ENCODE measurements at regions not wholly inside any gene's neighbourhood (a gene's known extent, or its start where the extent isn't known, plus 50 kb on each side); places are given as distances from the start of the nearest gene placed in this dataset.
"Not testable (repeated sequence)": the region's sequence is repeated elsewhere in the genome, so short reads cannot be mapped to it uniquely, and the experiment has no call there.

DNA sequence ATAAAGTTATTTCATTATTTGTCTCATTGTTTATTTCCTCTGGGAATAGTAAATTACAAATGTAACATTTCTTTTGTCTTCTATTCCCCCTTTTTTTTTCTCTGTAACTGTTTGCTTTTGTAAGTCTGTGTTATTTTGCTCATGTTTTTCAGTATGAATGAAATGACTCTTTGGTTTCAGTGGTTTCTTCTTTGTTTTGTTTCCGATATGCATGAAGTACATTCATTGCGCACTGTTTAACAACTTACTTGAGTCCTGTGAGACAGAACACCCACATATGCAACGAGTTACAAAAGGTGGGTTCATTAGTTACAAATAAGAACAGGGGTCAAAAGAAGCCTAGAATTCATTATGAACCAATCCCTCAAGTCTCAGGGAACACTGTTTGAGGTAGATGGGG, 175.0 kb upstream of the UGT8 start:
- Histone ChIP-seq H3K27ac (ENCODE audit: insufficient read depth, low read length, poor library complexity, severe bottlenecking) (no peak overlapping the region), H3K36me3 (ENCODE audit: control insufficient read depth, insufficient read depth, low read length) (no peaks in the 10 kb centered on the region), H3K4me3 (ENCODE audit: insufficient read depth, low read depth, low read length, poor library complexity, severe bottlenecking) (no peak overlapping the region), H3K9me3 (ENCODE audit: control insufficient read depth, low read length) (no peaks in the 10 kb centered on the region), H3K4me1 (ENCODE audit: control insufficient read depth, insufficient read depth, low read length, poor library complexity, severe bottlenecking) (no peaks in the 10 kb centered on the region), H3K27me3 (replicated peaks; ENCODE audit: control insufficient read depth, insufficient read depth, low read length, poor library complexity, severe bottlenecking) (no peaks in the 10 kb centered on the region)
- no peak for DNase-seq

DNA sequence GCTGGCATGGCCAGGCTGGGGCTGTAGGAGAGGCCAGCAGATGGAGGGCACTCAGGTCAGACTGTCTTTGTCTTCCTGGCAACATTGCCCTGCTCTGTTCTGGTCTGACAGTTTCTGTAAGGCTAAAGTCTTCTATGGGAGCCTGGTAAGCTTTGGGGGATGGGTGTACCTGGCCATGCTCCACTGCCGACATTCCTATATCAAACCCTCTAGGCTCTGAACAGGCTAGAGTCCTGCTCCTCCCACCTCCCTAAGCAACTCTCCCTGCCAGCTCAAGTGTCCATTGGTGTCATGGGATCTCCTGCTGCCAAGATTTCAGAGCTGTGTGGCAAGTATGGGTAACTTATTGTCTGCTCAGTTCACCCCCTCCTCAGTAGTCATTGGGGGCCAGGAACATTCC, 163.5 kb upstream of the UGT8 start:
- Histone ChIP-seq H3K9me3 (ENCODE audit: control insufficient read depth, low read length) (no peaks in the 10 kb centered on the region), H3K4me1 (ENCODE audit: control insufficient read depth, insufficient read depth, low read length, poor library complexity, severe bottlenecking) (no peaks in the 10 kb centered on the region), H3K27me3 (replicated peaks; ENCODE audit: control insufficient read depth, insufficient read depth, low read length, poor library complexity, severe bottlenecking) (no peaks in the 10 kb centered on the region), H3K27ac (ENCODE audit: insufficient read depth, low read length, poor library complexity, severe bottlenecking) (no peak overlapping the region), H3K4me3 (ENCODE audit: insufficient read depth, low read depth, low read length, poor library complexity, severe bottlenecking) (no peak overlapping the region), H3K36me3 (ENCODE audit: control insufficient read depth, insufficient read depth, low read length) (no peaks in the 10 kb centered on the region)
- DNase-seq, result no peak

DNA sequence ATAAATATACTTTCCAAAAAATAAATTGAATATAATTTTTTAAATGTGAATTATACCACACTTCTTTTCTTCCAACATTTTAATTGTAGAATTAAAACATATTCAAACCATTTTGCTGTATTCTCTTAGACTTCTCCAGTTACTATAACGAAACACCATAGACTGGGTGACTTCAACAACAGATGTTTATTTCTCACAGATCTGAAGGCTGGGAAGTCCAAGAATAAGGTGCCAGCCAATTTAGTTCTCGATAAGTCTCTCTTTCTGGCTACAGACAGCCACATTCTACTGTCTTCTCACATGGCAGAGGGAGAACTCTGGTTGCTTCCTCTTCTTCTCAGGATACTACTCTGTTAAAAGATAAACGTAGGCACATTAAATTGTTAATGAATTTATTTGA, 155.8 kb upstream of the UGT8 start:
- Histone ChIP-seq H3K9me3 (ENCODE audit: control insufficient read depth, low read length) (no peaks in the 10 kb centered on the region), H3K4me1 (ENCODE audit: control insufficient read depth, insufficient read depth, low read length, poor library complexity, severe bottlenecking) (no peaks in the 10 kb centered on the region), H3K36me3 (ENCODE audit: control insufficient read depth, insufficient read depth, low read length) (no peaks in the 10 kb centered on the region), H3K27me3 (replicated peaks; ENCODE audit: control insufficient read depth, insufficient read depth, low read length, poor library complexity, severe bottlenecking) (no peaks in the 10 kb centered on the region), H3K4me3 (ENCODE audit: insufficient read depth, low read depth, low read length, poor library complexity, severe bottlenecking) (no peak overlapping the region), H3K27ac (ENCODE audit: insufficient read depth, low read length, poor library complexity, severe bottlenecking) (no peak overlapping the region)
- no peak for DNase-seq

DNA sequence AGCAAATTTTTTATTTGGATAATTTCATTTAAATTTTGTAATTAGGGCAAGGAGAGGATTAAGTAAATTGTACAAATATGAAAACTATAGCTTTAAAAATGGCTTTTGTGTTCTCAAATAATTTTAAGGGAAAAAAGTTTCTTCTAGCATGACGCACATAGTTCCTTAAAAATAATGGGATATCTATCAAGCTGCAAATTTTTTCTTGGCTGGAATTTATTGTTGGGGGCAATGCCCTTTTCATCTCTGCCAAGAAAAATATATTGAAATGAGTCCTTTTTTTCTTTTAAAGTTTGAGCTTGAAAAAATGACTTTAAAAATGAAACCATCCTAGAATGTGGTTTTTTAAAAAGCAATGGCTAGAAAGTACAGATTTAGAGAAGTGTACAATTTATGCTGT, 154.4 kb upstream of the UGT8 start:
- H3K27me3 ChIP-seq (replicated peaks; ENCODE audit: control insufficient read depth, insufficient read depth, low read length, poor library complexity, severe bottlenecking), result no peaks in the 10 kb centered on the region
- H3K9me3 ChIP-seq (ENCODE audit: control insufficient read depth, low read length), result no peaks in the 10 kb centered on the region
- no peak overlapping the region for H3K4me3 ChIP-seq (ENCODE audit: insufficient read depth, low read depth, low read length, poor library complexity, severe bottlenecking)
- H3K36me3 ChIP-seq (ENCODE audit: control insufficient read depth, insufficient read depth, low read length), result no peaks in the 10 kb centered on the region
- no peak for DNase-seq
- H3K4me1 ChIP-seq (ENCODE audit: control insufficient read depth, insufficient read depth, low read length, poor library complexity, severe bottlenecking), result no peaks in the 10 kb centered on the region
- H3K27ac ChIP-seq (ENCODE audit: insufficient read depth, low read length, poor library complexity, severe bottlenecking), result no peak overlapping the region

DNA sequence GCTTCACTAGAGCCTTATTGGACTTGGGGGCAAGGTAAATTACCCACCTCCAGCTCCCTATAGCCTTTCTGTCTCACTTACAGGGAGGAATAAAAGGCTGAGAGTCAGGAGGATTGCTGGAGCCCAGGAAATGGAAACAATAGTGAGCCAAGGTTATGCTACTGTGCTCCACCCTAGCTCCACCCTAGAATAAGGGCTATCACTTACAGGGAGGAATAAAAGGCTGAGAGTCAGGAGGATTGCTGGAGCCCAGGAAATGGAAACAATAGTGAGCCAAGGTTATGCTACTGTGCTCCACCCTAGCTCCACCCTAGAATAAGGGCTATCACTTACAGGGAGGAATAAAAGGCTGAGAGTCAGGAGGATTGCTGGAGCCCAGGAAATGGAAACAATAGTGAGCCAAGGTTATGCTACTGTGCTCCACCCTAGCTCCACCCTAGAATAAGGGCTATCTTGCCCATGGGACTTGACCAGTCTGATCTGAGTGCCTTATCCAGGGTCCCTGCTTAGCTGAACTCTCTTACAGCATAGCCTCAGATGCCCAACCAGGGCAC, 150.6 kb upstream of the UGT8 start:
- H3K4me3 ChIP-seq (ENCODE audit: insufficient read depth, low read depth, low read length, poor library complexity, severe bottlenecking); H3K27ac ChIP-seq (ENCODE audit: insufficient read depth, low read length, poor library complexity, severe bottlenecking); H3K4me1 ChIP-seq (ENCODE audit: control insufficient read depth, insufficient read depth, low read length, poor library complexity, severe bottlenecking); H3K9me3 ChIP-seq (ENCODE audit: control insufficient read depth, low read length); DNase-seq; H3K36me3 ChIP-seq (ENCODE audit: control insufficient read depth, insufficient read depth, low read length); H3K27me3 ChIP-seq (replicated peaks; ENCODE audit: control insufficient read depth, insufficient read depth, low read length, poor library complexity, severe bottlenecking): not testable (repeated sequence)

DNA sequence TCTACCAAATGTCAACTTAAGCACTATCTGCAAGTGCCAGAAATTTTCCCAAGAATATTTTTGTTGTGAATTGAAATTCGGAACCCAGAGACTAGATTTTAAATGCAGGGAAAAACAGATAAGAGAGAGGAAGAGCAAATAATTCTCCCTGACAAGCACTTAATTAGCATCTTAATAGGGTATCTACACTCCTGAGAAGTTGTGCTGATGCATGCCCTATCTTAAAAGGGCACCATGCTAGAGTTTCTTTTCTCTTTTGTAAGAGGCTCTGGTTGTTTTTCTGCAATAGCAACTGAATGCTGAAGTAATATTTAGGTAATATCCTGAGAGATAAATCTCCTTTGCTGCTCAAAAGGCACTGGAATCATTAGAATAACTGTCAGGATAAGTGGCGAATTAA, 139.9 kb upstream of the UGT8 start:
- no peak for DNase-seq
- Histone ChIP-seq H3K9me3 (ENCODE audit: control insufficient read depth, low read length) (no peaks in the 10 kb centered on the region), H3K36me3 (ENCODE audit: control insufficient read depth, insufficient read depth, low read length) (no peaks in the 10 kb centered on the region), H3K4me3 (ENCODE audit: insufficient read depth, low read depth, low read length, poor library complexity, severe bottlenecking) (no peak overlapping the region), H3K27me3 (replicated peaks; ENCODE audit: control insufficient read depth, insufficient read depth, low read length, poor library complexity, severe bottlenecking) (no peaks in the 10 kb centered on the region), H3K4me1 (ENCODE audit: control insufficient read depth, insufficient read depth, low read length, poor library complexity, severe bottlenecking) (no peaks in the 10 kb centered on the region), H3K27ac (ENCODE audit: insufficient read depth, low read length, poor library complexity, severe bottlenecking) (no peak overlapping the region)

DNA sequence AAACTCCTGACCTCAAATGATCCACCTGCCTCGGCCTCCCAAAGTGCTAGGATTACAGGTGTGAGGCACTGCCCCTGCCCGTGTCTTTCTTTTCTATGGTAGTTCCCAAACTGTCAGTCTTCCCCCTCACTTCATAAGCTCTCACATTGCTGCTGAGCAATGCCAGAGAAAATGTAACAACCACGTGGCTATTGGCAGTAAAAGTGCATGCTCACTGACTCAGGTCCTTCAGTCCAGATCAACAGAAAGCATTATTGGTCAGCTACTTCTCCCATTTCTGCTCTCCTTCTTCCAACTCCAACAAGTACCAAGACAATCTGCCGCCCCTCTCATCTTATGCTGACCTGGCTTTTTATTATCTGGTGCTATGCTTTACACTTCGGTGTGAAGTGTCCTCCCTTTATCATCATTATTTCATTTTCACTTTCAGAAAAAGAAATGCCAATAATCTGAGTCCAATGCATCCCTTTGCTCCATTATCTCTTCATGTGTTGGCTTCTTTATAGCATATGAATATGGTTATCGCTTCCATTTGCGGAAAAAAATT, 133.8 kb upstream of the UGT8 start:
- Histone ChIP-seq H3K9me3 (ENCODE audit: control insufficient read depth, low read length) (no peaks in the 10 kb centered on the region), H3K4me1 (ENCODE audit: control insufficient read depth, insufficient read depth, low read length, poor library complexity, severe bottlenecking) (no peaks in the 10 kb centered on the region), H3K36me3 (ENCODE audit: control insufficient read depth, insufficient read depth, low read length) (no peaks in the 10 kb centered on the region), H3K4me3 (ENCODE audit: insufficient read depth, low read depth, low read length, poor library complexity, severe bottlenecking) (no peak overlapping the region), H3K27ac (ENCODE audit: insufficient read depth, low read length, poor library complexity, severe bottlenecking) (no peak overlapping the region), H3K27me3 (replicated peaks; ENCODE audit: control insufficient read depth, insufficient read depth, low read length, poor library complexity, severe bottlenecking) (no peaks in the 10 kb centered on the region)
- no peak for DNase-seq

DNA sequence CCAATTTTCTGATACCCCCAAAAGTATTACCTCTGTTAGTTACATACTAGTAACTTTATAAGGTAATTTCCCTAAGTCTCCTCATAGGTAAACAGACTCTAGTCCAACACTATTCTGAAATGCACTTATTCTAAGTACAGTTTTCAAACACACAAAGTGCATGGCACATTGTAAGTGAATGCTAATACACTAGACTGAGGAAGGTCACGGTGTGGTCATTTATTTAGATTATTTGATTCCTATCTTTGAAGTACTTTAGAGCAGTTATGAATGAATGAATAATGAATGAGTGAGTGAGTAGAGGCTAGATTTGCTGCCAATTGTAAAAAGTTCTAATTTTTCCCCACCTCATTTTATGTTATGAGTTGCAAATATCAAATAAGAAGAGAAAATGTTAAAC, 132.8 kb upstream of the UGT8 start:
- no peaks in the 10 kb centered on the region for H3K9me3 ChIP-seq (ENCODE audit: control insufficient read depth, low read length)
- H3K27ac ChIP-seq (ENCODE audit: insufficient read depth, low read length, poor library complexity, severe bottlenecking), result no peak overlapping the region
- H3K4me1 ChIP-seq (ENCODE audit: control insufficient read depth, insufficient read depth, low read length, poor library complexity, severe bottlenecking), result no peaks in the 10 kb centered on the region
- no peak for DNase-seq
- no peak overlapping the region for H3K4me3 ChIP-seq (ENCODE audit: insufficient read depth, low read depth, low read length, poor library complexity, severe bottlenecking)
- H3K36me3 ChIP-seq (ENCODE audit: control insufficient read depth, insufficient read depth, low read length), result no peaks in the 10 kb centered on the region
- no peaks in the 10 kb centered on the region for H3K27me3 ChIP-seq (replicated peaks; ENCODE audit: control insufficient read depth, insufficient read depth, low read length, poor library complexity, severe bottlenecking)

DNA sequence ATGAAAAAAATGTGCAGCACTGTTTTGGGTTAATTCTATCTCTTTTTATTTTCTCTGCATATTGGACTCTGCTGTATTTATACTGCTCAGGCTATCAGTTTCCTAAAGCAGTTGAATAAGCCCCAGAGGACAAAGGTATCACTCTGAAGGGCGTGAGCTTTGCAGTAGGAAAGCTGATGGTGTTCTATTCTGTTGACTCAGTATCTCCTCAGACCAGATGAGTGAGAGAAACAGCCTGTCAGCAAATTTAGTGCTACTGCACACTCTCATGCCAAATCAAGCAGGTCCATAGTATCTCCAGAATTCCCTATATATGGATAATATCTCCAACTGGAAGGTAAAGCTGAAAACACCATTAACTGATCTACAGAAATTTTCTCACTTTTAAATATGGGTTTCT, 132.3 kb upstream of the UGT8 start:
- H3K4me1 ChIP-seq (ENCODE audit: control insufficient read depth, insufficient read depth, low read length, poor library complexity, severe bottlenecking), result no peaks in the 10 kb centered on the region
- H3K27me3 ChIP-seq (replicated peaks; ENCODE audit: control insufficient read depth, insufficient read depth, low read length, poor library complexity, severe bottlenecking), result no peaks in the 10 kb centered on the region
- no peak overlapping the region for H3K4me3 ChIP-seq (ENCODE audit: insufficient read depth, low read depth, low read length, poor library complexity, severe bottlenecking)
- no peaks in the 10 kb centered on the region for H3K9me3 ChIP-seq (ENCODE audit: control insufficient read depth, low read length)
- DNase-seq, result no peak
- no peak overlapping the region for H3K27ac ChIP-seq (ENCODE audit: insufficient read depth, low read length, poor library complexity, severe bottlenecking)
- no peaks in the 10 kb centered on the region for H3K36me3 ChIP-seq (ENCODE audit: control insufficient read depth, insufficient read depth, low read length)

DNA sequence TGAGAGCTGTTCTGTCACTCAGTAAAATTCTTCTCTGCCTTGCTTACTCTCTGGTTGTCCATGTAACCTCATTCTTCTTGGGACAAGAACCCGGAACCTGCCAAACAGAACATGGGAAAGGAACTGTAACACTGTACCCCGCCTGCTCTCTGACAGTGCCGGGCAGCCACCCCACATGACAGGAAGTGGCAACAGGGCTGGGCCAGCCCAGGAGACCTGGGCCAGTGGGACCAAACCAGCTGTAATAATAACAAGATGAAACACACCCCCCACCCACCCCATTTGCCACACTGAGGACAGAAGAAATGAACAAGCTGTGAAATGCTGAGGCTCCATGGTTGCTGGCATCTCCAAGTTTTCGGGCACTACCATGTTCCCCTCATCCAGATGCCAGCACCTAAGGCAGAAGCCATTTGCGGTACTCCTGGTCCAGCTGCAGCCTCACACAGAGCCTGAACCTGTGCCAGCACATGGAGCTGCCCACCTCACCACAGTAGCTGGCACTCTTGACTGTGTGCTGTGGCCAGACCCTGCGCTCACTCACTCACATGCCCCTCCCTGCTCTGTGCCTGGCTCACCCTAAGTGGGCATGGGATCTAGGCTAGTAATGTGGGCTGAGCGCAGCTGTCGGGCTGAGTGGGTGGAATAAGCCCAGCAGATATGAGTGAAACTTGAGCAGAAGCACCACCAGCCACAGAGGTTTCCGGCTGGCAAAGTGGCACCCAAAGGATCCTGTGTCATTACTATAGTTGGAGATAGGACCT, 126.2 kb upstream of the UGT8 start:
- no peak for DNase-seq
- Histone ChIP-seq H3K4me3 (ENCODE audit: insufficient read depth, low read depth, low read length, poor library complexity, severe bottlenecking) (no peak overlapping the region), H3K9me3 (ENCODE audit: control insufficient read depth, low read length) (no peaks in the 10 kb centered on the region), H3K4me1 (ENCODE audit: control insufficient read depth, insufficient read depth, low read length, poor library complexity, severe bottlenecking) (no peaks in the 10 kb centered on the region), H3K27ac (ENCODE audit: insufficient read depth, low read length, poor library complexity, severe bottlenecking) (no peak overlapping the region), H3K36me3 (ENCODE audit: control insufficient read depth, insufficient read depth, low read length) (no peaks in the 10 kb centered on the region), H3K27me3 (replicated peaks; ENCODE audit: control insufficient read depth, insufficient read depth, low read length, poor library complexity, severe bottlenecking) (no peaks in the 10 kb centered on the region)
